ENCODE measurements at regions not wholly inside any gene's neighbourhood (a gene's known extent, or its start where the extent isn't known, plus 50 kb on each side); places are given as distances from the start of the nearest gene placed in this dataset.
"Not testable (repeated sequence)": the region's sequence is repeated elsewhere in the genome, so short reads cannot be mapped to it uniquely, and the experiment has no call there.

- no peak overlapping the region for H3K27ac ChIP-seq (ENCODE audit: low read length)
- no peaks in the 10 kb centered on the region for H3K4me1 ChIP-seq (ENCODE audit: insufficient read depth, low read length)
- no peak overlapping the region for H3K9ac ChIP-seq (ENCODE audit: low read depth, low read length)
- H3K4me3 ChIP-seq (ENCODE audit: low read length): no peak overlapping the region
- H3K27me3 ChIP-seq (ENCODE audit: insufficient read depth, low read length): no peaks in the 10 kb centered on the region
- no peaks in the 10 kb centered on the region for H3K36me3 ChIP-seq (ENCODE audit: insufficient read depth, low read depth, low read length)
- H3K9me3 ChIP-seq (ENCODE audit: insufficient read depth, low read depth, low read length): no peaks in the 10 kb centered on the region
Measured at GRCh38 chr6:81623106-81623759, 129.2 kb downstream of the TENT5A start.

GRCh38 chr6:81621816-81622395 is 130.6 kb downstream of the TENT5A start:
- H3K27ac ChIP-seq (ENCODE audit: low read length): no peak overlapping the region
- no peaks in the 10 kb centered on the region for H3K9me3 ChIP-seq (ENCODE audit: insufficient read depth, low read depth, low read length)
- H3K36me3 ChIP-seq (ENCODE audit: insufficient read depth, low read depth, low read length): no peaks in the 10 kb centered on the region
- no peaks in the 10 kb centered on the region for H3K27me3 ChIP-seq (ENCODE audit: insufficient read depth, low read length)
- no peak overlapping the region for H3K9ac ChIP-seq (ENCODE audit: low read depth, low read length)
- no peaks in the 10 kb centered on the region for H3K4me1 ChIP-seq (ENCODE audit: insufficient read depth, low read length)
- no peak overlapping the region for H3K4me3 ChIP-seq (ENCODE audit: low read length)

- Histone ChIP-seq H3K9me3 (ENCODE audit: insufficient read depth, low read depth, low read length) (no peaks in the 10 kb centered on the region), H3K4me3 (ENCODE audit: low read length) (no peak overlapping the region), H3K9ac (ENCODE audit: low read depth, low read length) (no peak overlapping the region), H3K27ac (ENCODE audit: low read length) (no peak overlapping the region), H3K27me3 (ENCODE audit: insufficient read depth, low read length) (no peaks in the 10 kb centered on the region), H3K36me3 (ENCODE audit: insufficient read depth, low read depth, low read length) (no peaks in the 10 kb centered on the region), H3K4me1 (ENCODE audit: insufficient read depth, low read length) (no peaks in the 10 kb centered on the region)
Measured at GRCh38 chr6:81614292-81614691, 138.2 kb downstream of the TENT5A start.

GRCh38 chr6:81613606-81614005 is 138.9 kb downstream of the TENT5A start:
- Histone ChIP-seq H3K9me3 (ENCODE audit: insufficient read depth, low read depth, low read length) (no peaks in the 10 kb centered on the region), H3K9ac (ENCODE audit: low read depth, low read length) (no peak overlapping the region), H3K4me1 (ENCODE audit: insufficient read depth, low read length) (no peaks in the 10 kb centered on the region), H3K4me3 (ENCODE audit: low read length) (no peak overlapping the region), H3K27ac (ENCODE audit: low read length) (no peak overlapping the region), H3K27me3 (ENCODE audit: insufficient read depth, low read length) (no peaks in the 10 kb centered on the region), H3K36me3 (ENCODE audit: insufficient read depth, low read depth, low read length) (no peaks in the 10 kb centered on the region)

GRCh38 chr6:81612136-81612535 is 140.3 kb downstream of the TENT5A start:
- H3K9me3 ChIP-seq (ENCODE audit: insufficient read depth, low read depth, low read length): no peaks in the 10 kb centered on the region
- H3K4me3 ChIP-seq (ENCODE audit: low read length): no peak overlapping the region
- H3K27me3 ChIP-seq (ENCODE audit: insufficient read depth, low read length): no peaks in the 10 kb centered on the region
- no peak overlapping the region for H3K9ac ChIP-seq (ENCODE audit: low read depth, low read length)
- H3K4me1 ChIP-seq (ENCODE audit: insufficient read depth, low read length): no peaks in the 10 kb centered on the region
- H3K36me3 ChIP-seq (ENCODE audit: insufficient read depth, low read depth, low read length): no peaks in the 10 kb centered on the region
- H3K27ac ChIP-seq (ENCODE audit: low read length): no peak overlapping the region

- H3K36me3 ChIP-seq (ENCODE audit: insufficient read depth, low read depth, low read length): no peaks in the 10 kb centered on the region
- H3K4me1 ChIP-seq (ENCODE audit: insufficient read depth, low read length): no peaks in the 10 kb centered on the region
- H3K27ac ChIP-seq (ENCODE audit: low read length): no peak overlapping the region
- H3K27me3 ChIP-seq (ENCODE audit: insufficient read depth, low read length): no peaks in the 10 kb centered on the region
- no peak overlapping the region for H3K4me3 ChIP-seq (ENCODE audit: low read length)
- no peak overlapping the region for H3K9ac ChIP-seq (ENCODE audit: low read depth, low read length)
- H3K9me3 ChIP-seq (ENCODE audit: insufficient read depth, low read depth, low read length): no peaks in the 10 kb centered on the region
Measured at GRCh38 chr6:81609736-81610135, 142.7 kb downstream of the TENT5A start.

- H3K9me3 ChIP-seq (ENCODE audit: insufficient read depth, low read depth, low read length): no peaks in the 10 kb centered on the region
- no peak overlapping the region for H3K27ac ChIP-seq (ENCODE audit: low read length)
- no peak overlapping the region for H3K4me3 ChIP-seq (ENCODE audit: low read length)
Measured at GRCh38 chr6:81608776-81609175, 143.7 kb downstream of the TENT5A start.

GRCh38 chr6:81606965-81607381 is 145.5 kb downstream of the TENT5A start:
- H3K9ac ChIP-seq (ENCODE audit: low read depth, low read length): no peak overlapping the region
- no peaks in the 10 kb centered on the region for H3K27me3 ChIP-seq (ENCODE audit: insufficient read depth, low read length)
- no peaks in the 10 kb centered on the region for H3K4me1 ChIP-seq (ENCODE audit: insufficient read depth, low read length)
- H3K36me3 ChIP-seq (ENCODE audit: insufficient read depth, low read depth, low read length): no peaks in the 10 kb centered on the region
- no peak overlapping the region for H3K27ac ChIP-seq (ENCODE audit: low read length)
- H3K4me3 ChIP-seq (ENCODE audit: low read length): no peak overlapping the region
- H3K9me3 ChIP-seq (ENCODE audit: insufficient read depth, low read depth, low read length): no peaks in the 10 kb centered on the region

More at GRCh38 chr6:81608776-81609175, 143.7 kb downstream of the TENT5A start:
- Histone ChIP-seq H3K4me1 (ENCODE audit: insufficient read depth, low read length) (no peaks in the 10 kb centered on the region), H3K36me3 (ENCODE audit: insufficient read depth, low read depth, low read length) (no peaks in the 10 kb centered on the region), H3K9ac (ENCODE audit: low read depth, low read length) (no peak overlapping the region), H3K27me3 (ENCODE audit: insufficient read depth, low read length) (no peaks in the 10 kb centered on the region)

GRCh38 chr6:81605526-81605925 is 147.0 kb downstream of the TENT5A start:
- no peaks in the 10 kb centered on the region for H3K27me3 ChIP-seq (ENCODE audit: insufficient read depth, low read length)
- H3K36me3 ChIP-seq (ENCODE audit: insufficient read depth, low read depth, low read length): no peaks in the 10 kb centered on the region
- H3K9me3 ChIP-seq (ENCODE audit: insufficient read depth, low read depth, low read length): no peaks in the 10 kb centered on the region
- H3K9ac ChIP-seq (ENCODE audit: low read depth, low read length): no peak overlapping the region
- H3K4me3 ChIP-seq (ENCODE audit: low read length): no peak overlapping the region
- H3K4me1 ChIP-seq (ENCODE audit: insufficient read depth, low read length): no peaks in the 10 kb centered on the region
- no peak overlapping the region for H3K27ac ChIP-seq (ENCODE audit: low read length)

- Histone ChIP-seq H3K4me3 (ENCODE audit: low read length) (no peak overlapping the region), H3K27me3 (ENCODE audit: insufficient read depth, low read length) (no peaks in the 10 kb centered on the region), H3K9me3 (ENCODE audit: insufficient read depth, low read depth, low read length) (no peaks in the 10 kb centered on the region), H3K36me3 (ENCODE audit: insufficient read depth, low read depth, low read length) (no peaks in the 10 kb centered on the region), H3K27ac (ENCODE audit: low read length) (no peak overlapping the region), H3K4me1 (ENCODE audit: insufficient read depth, low read length) (no peaks in the 10 kb centered on the region), H3K9ac (ENCODE audit: low read depth, low read length) (no peak overlapping the region)
Measured at GRCh38 chr6:81601918-81602317, 150.6 kb downstream of the TENT5A start.

GRCh38 chr6:81600488-81600887 is 152.0 kb downstream of the TENT5A start:
- H3K36me3 ChIP-seq (ENCODE audit: insufficient read depth, low read depth, low read length); H3K27ac ChIP-seq (ENCODE audit: low read length); H3K4me3 ChIP-seq (ENCODE audit: low read length); H3K9ac ChIP-seq (ENCODE audit: low read depth, low read length); H3K4me1 ChIP-seq (ENCODE audit: insufficient read depth, low read length); H3K9me3 ChIP-seq (ENCODE audit: insufficient read depth, low read depth, low read length); H3K27me3 ChIP-seq (ENCODE audit: insufficient read depth, low read length): not testable (repeated sequence)

- H3K36me3 ChIP-seq (ENCODE audit: insufficient read depth, low read depth, low read length): no peaks in the 10 kb centered on the region
- H3K4me3 ChIP-seq (ENCODE audit: low read length): no peak overlapping the region
Measured at GRCh38 chr6:81594501-81594900, 158.0 kb downstream of the TENT5A start.

More at GRCh38 chr6:81594501-81594900, 158.0 kb downstream of the TENT5A start:
- H3K9me3 ChIP-seq (ENCODE audit: insufficient read depth, low read depth, low read length): no peaks in the 10 kb centered on the region
- H3K27me3 ChIP-seq (ENCODE audit: insufficient read depth, low read length): no peaks in the 10 kb centered on the region
- no peaks in the 10 kb centered on the region for H3K4me1 ChIP-seq (ENCODE audit: insufficient read depth, low read length)
- H3K9ac ChIP-seq (ENCODE audit: low read depth, low read length): no peak overlapping the region
- H3K27ac ChIP-seq (ENCODE audit: low read length): no peak overlapping the region
